Stimulated activated CD4-positive, alpha-beta T cell treated with anti-CD3 and anti-CD28 coated beads, Interleukin-4, amount 100 ng/mL, for 1 hour (primary cell): ENCODE measurements at regions not wholly inside any gene's neighbourhood (a gene's known extent, or its start where the extent isn't known, plus 50 kb on each side); places are given as distances from the start of the nearest gene placed in this dataset.
"Not testable (repeated sequence)": the region's sequence is repeated elsewhere in the genome, so short reads cannot be mapped to it uniquely, and the experiment has no call there.

Source experiments
- DNase-seq: peaks from one replicate; pipeline ENCODE4 v3.0.0-alpha.2; 2020

DNA sequence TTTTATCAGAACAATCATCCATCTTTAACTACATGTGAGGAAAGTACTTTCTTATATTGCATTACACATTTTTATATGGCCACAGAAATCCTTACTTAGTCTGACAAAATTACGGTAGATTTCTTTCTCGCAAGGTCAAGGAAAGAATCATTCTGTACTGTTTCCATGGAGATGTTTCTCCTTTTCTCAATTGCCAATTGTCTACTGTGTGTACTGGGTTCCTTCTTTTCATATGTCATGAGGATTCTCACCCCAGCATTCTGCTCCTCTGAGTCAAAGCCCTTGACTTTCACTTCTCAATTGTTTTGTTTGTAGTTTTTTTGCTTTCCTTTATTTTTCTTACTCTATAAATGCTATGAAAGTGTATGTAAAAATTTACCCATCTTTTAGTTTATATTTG lies 99.3 kb upstream of the AGAP9 start:
- not testable (repeated sequence) for DNase-seq

DNA sequence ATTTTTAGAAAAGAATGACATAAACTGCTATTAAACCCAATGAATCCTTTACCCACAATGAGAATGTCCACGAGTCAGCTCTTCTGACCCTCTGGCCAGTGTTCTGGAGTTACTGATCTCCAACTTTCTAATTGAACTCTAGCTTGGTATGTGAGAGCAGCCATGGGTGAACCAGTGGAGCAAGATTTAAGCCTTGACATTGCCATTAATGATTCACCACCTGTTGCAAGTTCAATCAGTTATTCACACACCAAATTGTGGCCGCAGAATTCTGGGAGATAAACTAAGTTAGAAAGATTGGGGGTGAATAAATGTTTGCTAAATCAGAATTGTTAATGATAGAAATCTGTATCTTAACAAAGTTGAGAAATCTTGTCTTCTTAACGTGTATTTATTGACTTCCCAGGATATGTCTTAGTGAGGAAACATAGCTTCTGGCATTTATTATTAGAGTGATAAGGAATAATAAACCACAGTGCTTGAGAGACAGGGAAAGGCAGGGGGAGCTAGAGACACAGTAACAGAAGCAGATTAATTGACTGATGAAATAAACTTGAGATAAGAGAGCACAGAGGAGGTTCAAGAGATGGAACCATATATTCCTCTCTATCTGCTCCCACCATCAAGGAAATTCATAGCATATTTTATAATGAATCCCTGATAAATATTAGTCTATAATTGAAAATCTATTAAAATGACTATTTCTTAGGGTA lies 96.0 kb upstream of the AGAP9 start:
- not testable (repeated sequence) for DNase-seq

DNA sequence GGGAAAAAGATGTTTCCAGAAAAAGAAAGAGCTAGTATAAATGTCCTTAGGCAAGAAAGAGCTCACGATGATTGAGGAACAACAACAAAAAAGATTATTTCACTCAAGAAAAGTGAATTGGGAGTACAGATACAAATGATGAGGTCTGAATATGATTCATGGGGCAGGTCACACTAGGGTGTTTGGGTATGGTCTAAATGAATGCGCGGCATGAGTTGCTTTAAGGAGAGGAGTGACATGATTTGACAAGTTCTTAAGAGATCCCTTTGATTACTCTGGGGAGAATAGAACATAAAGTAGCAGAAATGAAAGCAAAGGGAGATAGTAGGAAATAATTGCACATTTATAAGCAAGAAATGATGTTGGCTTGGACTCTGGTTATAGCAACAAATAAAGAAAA lies 85.9 kb upstream of the AGAP9 start:
- not testable (repeated sequence) for DNase-seq

DNA sequence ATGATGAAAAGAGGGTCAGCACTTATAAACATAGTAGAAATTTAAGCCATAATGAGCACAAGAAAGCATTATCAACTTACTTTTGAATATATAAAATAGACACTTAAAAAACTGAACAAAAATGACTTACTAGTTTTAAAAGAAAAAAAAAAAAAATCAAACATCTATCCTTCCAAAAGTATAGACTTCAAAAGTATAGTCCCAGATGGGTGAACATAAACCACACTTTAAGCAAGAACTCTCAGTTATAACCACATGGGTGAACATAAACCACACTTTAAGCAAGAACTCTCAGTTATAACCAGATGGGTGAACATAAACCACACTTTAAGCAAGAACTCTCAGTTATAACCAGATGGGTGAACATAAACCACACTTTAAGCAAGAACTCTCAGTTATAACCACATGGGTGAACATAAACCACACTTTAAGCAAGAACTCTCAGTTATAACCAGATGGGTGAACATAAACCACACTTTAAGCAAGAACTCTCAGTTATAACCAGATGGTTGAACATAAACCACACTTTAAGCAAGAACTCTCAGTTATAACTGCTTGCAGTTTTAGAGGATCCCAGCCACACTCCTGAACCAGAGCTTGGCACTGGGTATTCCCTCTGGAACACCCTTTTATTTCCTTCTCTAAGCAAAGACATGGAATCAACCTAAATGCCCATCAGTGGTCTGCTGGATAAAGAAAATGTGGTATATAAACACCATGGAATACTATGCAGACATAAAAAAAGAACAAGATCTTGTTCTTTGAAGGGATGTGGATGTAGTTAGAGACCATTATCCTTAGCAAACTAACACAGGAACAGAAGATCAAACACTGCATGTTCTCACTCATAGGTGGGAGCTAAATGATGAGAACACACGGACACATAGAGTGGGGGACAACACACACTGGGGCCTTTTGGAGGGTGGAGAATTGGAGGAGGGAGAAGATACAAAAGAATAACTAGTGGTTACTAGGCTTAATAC lies 82.6 kb upstream of the AGAP9 start:
- not testable (repeated sequence) for DNase-seq

DNA sequence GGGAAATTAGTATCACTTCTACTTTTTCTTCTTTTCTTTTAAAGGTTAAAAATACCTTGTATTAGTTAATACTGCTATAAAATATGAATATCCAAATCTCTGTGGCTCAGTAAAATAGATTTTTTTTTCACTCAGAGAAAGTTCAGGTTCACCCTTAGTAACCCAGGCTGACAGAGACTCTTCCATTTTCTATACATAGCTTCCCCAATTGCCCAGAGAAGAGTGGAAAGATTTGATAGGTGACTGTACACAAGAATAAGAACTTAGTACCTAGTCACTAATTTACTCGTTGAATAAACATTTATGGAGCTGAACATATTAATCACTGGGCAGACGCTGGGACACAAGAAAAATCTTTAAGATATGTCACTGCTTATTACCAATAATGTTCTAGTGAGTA lies 77.2 kb upstream of the AGAP9 start:
- not testable (repeated sequence) for DNase-seq

DNA sequence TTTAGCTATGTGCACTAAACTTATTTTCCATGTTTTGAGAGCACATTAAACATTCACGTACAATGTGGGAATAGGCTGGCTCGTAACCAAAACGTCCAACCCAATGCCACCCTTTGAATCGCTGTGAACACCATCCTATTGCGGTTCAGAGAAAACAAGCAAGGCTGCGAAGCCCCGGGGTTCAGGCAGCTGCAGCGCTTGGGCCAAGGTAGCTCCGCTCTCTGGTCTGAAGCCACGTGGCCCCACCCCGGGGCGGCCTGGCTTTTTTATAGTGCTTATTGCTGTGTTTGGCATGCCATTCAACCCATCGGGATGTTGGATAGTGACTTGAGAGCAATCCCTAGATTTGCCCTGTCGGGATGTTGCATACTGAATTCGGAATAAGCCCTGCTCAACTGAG lies 76.7 kb upstream of the AGAP9 start:
- DNase-seq: not testable (repeated sequence)

DNA sequence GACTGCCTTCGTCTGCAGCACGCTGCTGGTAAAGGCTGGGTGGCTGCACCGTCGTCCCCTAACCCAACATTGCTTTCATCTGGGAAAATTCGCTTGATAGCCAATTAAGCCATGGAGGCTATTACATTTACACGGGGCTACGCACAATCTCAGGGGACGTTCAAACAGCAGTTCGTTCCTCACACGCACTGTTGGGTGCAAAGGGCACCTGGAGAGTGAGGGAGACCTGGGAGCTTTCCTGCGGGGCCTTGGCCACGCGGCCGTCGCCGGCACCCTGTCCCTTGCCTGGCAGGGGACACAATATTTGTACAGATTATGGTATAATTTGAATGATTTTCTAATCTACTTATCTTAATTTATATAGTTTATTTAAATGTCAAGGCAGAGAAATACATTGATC lies 76.2 kb upstream of the AGAP9 start:
- DNase-seq: not testable (repeated sequence)

GRCh38 chr10:47593805-47594204 lies 70.4 kb upstream of the AGAP9 start:
- DNase-seq: not testable (repeated sequence)

DNA sequence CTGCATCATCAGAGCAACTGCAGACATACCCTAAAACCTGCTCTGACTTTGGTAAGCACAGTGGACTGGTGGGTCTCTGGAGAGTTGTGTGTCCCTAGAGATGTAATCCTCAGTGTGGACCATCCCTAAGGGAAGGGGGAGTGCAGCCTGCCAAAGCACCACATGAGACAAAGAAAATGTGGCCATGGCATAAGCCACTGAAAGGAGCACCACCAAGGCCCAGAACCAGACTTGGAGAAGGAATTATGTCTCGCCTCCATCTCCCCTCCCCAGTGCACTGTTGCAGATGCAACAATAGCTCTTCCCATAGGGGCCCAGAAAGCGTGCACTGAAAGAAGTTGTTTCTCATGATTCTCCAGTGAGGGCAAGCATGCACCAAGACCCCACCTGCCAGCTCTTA lies 69.7 kb upstream of the AGAP9 start:
- not testable (repeated sequence) for DNase-seq

- DNase-seq: not testable (repeated sequence)
Observed at GRCh38 chr10:47590956-47591355, 67.5 kb upstream of the AGAP9 start.

GRCh38 chr10:47590534-47590933 lies 67.1 kb upstream of the AGAP9 start:
- not testable (repeated sequence) for DNase-seq

GRCh38 chr10:47582051-47582450 lies 58.6 kb upstream of the AGAP9 start:
- DNase-seq: not testable (repeated sequence)

GRCh38 chr10:47580063-47580462 lies 56.6 kb upstream of the AGAP9 start:
- DNase-seq: not testable (repeated sequence)

DNA sequence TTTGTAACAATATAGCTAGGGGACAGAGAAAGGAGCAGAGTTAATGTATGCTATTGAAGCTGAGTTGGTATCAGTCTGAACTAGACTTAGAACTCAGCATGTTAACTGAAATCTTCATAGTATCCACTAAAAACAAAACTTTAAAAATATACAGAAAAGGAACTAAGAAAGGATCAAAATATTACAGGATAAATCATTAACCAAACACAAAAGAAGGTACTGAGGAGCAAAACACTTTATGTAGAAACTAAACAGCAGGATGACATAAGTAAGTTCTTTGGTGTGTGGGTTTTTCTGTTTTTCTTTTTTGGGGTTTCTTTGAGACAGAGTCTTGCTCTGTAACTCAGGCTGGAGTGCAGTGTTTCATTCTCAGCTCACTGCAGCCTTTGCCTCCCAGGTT lies 55.1 kb upstream of the AGAP9 start:
- not testable (repeated sequence) for DNase-seq
